Tibial nerve (tissue), 3 donors: ENCODE measurements at regions not wholly inside any gene's neighbourhood (a gene's known extent, or its start where the extent isn't known, plus 50 kb on each side); places are given as distances from the start of the nearest gene placed in this dataset.

Source experiments
- POLR2A ChIP-seq, 2 donors: fragments of 450-650 bp; IDR thresholded peaks; one replicate each; pipeline ENCODE4 v1.6.1; 2017; ENCODE audit warnings: antibody characterized with exemption in 2 of 2, mild to moderate bottlenecking in 2 of 2, moderate library complexity in 2 of 2
- TF ChIP-seq, protein P1 (sequence below), 5 experiments: fragments of 200-600 bp in 3 of 5; fragments of 450-650 bp in 2 of 5; sonication (generic) in 3 of 5; IDR thresholded peaks; one replicate each; pipeline ENCODE4 v1.5.1; 2016 to 2019; ENCODE audit warnings: antibody characterized with exemption in 5 of 5, mild to moderate bottlenecking in 3 of 5, moderate library complexity in 2 of 5

DNA sequence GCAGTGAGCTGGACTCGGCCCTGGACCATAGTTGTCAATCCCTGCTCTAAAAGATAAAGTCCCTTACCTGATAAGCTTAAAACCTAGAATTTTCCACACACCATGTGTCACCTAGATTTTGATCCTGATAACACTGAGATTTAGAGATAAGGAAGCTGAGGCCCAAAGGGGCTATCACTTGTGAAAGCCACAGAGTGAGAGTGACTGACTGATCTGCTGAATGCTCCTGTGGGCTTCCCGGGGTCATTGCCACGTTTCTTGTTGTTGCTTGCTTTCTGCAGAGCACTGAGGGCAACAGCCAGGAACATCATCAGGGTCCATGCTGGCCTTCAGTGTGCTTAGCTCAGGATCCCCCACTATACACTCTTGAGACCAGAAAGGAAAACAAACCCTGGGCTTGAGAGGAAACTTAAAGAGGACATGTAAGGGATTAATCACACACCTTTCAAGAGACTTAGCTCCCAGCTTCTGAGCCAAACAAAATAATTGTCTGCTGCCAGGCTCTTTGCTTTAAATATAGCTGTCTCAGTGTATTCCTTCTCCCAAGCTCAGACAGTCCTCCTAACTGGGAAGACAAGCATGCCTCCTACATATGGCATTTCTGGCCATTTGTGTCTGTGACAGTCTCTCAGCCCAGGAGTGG is 82.6 kb upstream of the ARHGAP5 start:
- TF ChIP-seq, protein P1, sequence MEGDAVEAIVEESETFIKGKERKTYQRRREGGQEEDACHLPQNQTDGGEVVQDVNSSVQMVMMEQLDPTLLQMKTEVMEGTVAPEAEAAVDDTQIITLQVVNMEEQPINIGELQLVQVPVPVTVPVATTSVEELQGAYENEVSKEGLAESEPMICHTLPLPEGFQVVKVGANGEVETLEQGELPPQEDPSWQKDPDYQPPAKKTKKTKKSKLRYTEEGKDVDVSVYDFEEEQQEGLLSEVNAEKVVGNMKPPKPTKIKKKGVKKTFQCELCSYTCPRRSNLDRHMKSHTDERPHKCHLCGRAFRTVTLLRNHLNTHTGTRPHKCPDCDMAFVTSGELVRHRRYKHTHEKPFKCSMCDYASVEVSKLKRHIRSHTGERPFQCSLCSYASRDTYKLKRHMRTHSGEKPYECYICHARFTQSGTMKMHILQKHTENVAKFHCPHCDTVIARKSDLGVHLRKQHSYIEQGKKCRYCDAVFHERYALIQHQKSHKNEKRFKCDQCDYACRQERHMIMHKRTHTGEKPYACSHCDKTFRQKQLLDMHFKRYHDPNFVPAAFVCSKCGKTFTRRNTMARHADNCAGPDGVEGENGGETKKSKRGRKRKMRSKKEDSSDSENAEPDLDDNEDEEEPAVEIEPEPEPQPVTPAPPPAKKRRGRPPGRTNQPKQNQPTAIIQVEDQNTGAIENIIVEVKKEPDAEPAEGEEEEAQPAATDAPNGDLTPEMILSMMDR (IDR thresholded peaks at IDR 0.05), result no peak
- no peak for TF ChIP-seq POLR2A (IDR thresholded peaks at IDR 0.05)
